CD14-positive monocyte (primary cell): ENCODE measurements at regions not wholly inside any gene's neighbourhood (a gene's known extent, or its start where the extent isn't known, plus 50 kb on each side); places are given as distances from the start of the nearest gene placed in this dataset.

ENCODE experiments used
- DNase-seq, 3 donors: peaks; one replicate each; pipeline ENCODE4 v3.0.0-alpha.2; 2011 to 2022
- H2AFZ ChIP-seq: 2 replicates; pipeline ENCODE4 v1.6.0; 2012; ENCODE audit warnings: mild to moderate bottlenecking, low read depth, low read length, inconsistent platforms; ENCODE audit not compliant: insufficient read depth, poor library complexity, severe bottlenecking
- H3K27ac ChIP-seq, 2 donors: 1 replicate in 1 of 2; 2 replicates in 1 of 2; pipeline ENCODE4 v1.5.1; 2012 to 2013; ENCODE audit warnings: low read length in 2 of 2, control low read depth in 1 of 2, inconsistent platforms in 1 of 2, low read depth in 1 of 2, mild to moderate bottlenecking in 1 of 2
- H3K27me3 ChIP-seq, 2 donors: one replicate each; pipeline versions ENCODE4 v1.6.0 to v1.6.1; 2011 to 2013; ENCODE audit warnings: low read length in 2 of 2; ENCODE audit not compliant: control insufficient read depth in 2 of 2, insufficient read depth in 2 of 2
- H3K36me3 ChIP-seq, 2 donors: replicated peaks in 1 of 2; 1 replicate in 1 of 2; 2 replicates in 1 of 2; pipeline versions ENCODE4 v1.5.1 to v1.6.1; 2012 to 2013; ENCODE audit warnings: low read length in 2 of 2, control low read depth in 1 of 2, inconsistent platforms in 1 of 2, mild to moderate bottlenecking in 1 of 2; ENCODE audit not compliant: insufficient read depth in 2 of 2, control insufficient read depth in 1 of 2
- H3K4me1 ChIP-seq, 2 donors: 1 replicate in 1 of 2; 2 replicates in 1 of 2; pipeline versions ENCODE4 v1.5.1 to v1.6.1; 2012 to 2013; ENCODE audit warnings: low read length in 2 of 2, control low read depth in 1 of 2, inconsistent platforms in 1 of 2, mild to moderate bottlenecking in 1 of 2, moderate library complexity in 1 of 2; ENCODE audit not compliant: insufficient read depth in 2 of 2, control insufficient read depth in 1 of 2
- H3K4me2 ChIP-seq: replicated peaks from 2 replicates; pipeline ENCODE3; 2012; ENCODE audit warnings: low read length, moderate library complexity, mild to moderate bottlenecking; ENCODE audit not compliant: poor library complexity, severe bottlenecking; ENCODE audit errors: extremely low read depth
- H3K4me3 ChIP-seq, 3 experiments: fragments of 200-600 bp in 1 of 3; sonication (generic) in 1 of 3; replicated peaks in 1 of 3; 1 replicate in 2 of 3; 2 replicates in 1 of 3; pipeline ENCODE4 v1.5.1; 2011 to 2013; ENCODE audit warnings: low read length in 3 of 3, mild to moderate bottlenecking in 3 of 3, control low read depth in 2 of 3, low read depth in 2 of 3, inconsistent platforms in 1 of 3, moderate library complexity in 1 of 3
- H3K79me2 ChIP-seq: 2 replicates; pipeline ENCODE4 v1.6.0; 2012; ENCODE audit warnings: mild to moderate bottlenecking, control low read depth, inconsistent platforms, low read length, moderate library complexity; ENCODE audit not compliant: insufficient read depth
- H3K9ac ChIP-seq: 2 replicates; pipeline ENCODE4 v1.6.0; 2017; ENCODE audit warnings: low read length, mild to moderate bottlenecking; ENCODE audit not compliant: insufficient read depth, poor library complexity, severe bottlenecking
- H3K9me3 ChIP-seq, 2 donors: replicated peaks in 1 of 2; 1 replicate in 1 of 2; 2 replicates in 1 of 2; pipeline versions ENCODE4 v1.5.1 to v1.6.1; 2012 to 2013; ENCODE audit warnings: low read length in 2 of 2, control low read depth in 1 of 2; ENCODE audit not compliant: control insufficient read depth in 1 of 2, insufficient read depth in 1 of 2
- H4K20me1 ChIP-seq: 2 replicates; pipeline ENCODE4 v1.6.0; 2012; ENCODE audit warnings: mild to moderate bottlenecking, low read length, control low read depth, moderate library complexity; ENCODE audit not compliant: insufficient read depth
- H3K27ac Mint-ChIP-seq, 7 donors: one replicate each; pipeline ENCODE4 v1.8.0; 2020; ENCODE audit warnings: mild to moderate bottlenecking in 7 of 7, mixed read lengths in 7 of 7, moderate library complexity in 6 of 7, inconsistent platforms in 2 of 7
- H3K27me3 Mint-ChIP-seq, 3 donors: one replicate each; pipeline ENCODE4 v1.8.0; 2021 to 2022; ENCODE audit warnings: low read depth in 3 of 3, mild to moderate bottlenecking in 3 of 3, mixed read lengths in 3 of 3, moderate library complexity in 3 of 3, inconsistent platforms in 1 of 3
- H3K36me3 Mint-ChIP-seq, 2 donors: one replicate each; pipeline ENCODE4 v1.8.0; 2020; ENCODE audit warnings: mixed read lengths in 2 of 2, inconsistent platforms in 1 of 2, mild to moderate bottlenecking in 1 of 2
- H3K4me1 Mint-ChIP-seq: one replicate; pipeline ENCODE4 v1.8.0; 2020; ENCODE audit warnings: mild to moderate bottlenecking, mixed read lengths
- H3K4me3 Mint-ChIP-seq, 2 donors: one replicate each; pipeline ENCODE4 v1.8.0; 2020; ENCODE audit warnings: mild to moderate bottlenecking in 2 of 2, mixed read lengths in 2 of 2, moderate library complexity in 1 of 2
- H3K9me3 Mint-ChIP-seq, 7 donors: one replicate each; pipeline ENCODE4 v1.8.0; 2020 to 2022; ENCODE audit warnings: mixed read lengths in 7 of 7, mild to moderate bottlenecking in 6 of 7, moderate library complexity in 6 of 7, inconsistent platforms in 2 of 7
- WGBS: methylation state at CpG from one replicate; pipeline ENCODE4 v1.1.5; 2013; ENCODE audit warnings: missing lambda C conversion rate; ENCODE audit not compliant: insufficient coverage; 5-methylcytosine and 5-hydroxymethylcytosine counted together
- intact Hi-C, 2 donors: fragments of 100-400 bp; cut with micrococcal nuclease; formaldehyde crosslinking; loops; one replicate each; pipeline versions ENCODE4 v1.15.0 to v1.15.1; 2023
- TF ChIP-seq, protein P1 (sequence below): fragments of 200-600 bp; IDR thresholded peaks from one replicate; pipeline ENCODE4 v1.8.0; 2022; ENCODE audit warnings: antibody characterized with exemption, mild to moderate bottlenecking

- H4K20me1 ChIP-seq: no peaks in the 10 kb centered on the region
- no peak overlapping the region for H3K4me3 ChIP-seq
- H3K79me2 ChIP-seq: no peaks in the 10 kb centered on the region
- H2AFZ ChIP-seq: no peak overlapping the region
- no peaks in the 10 kb centered on the region for H3K9me3 ChIP-seq
- Mint-ChIP-seq H3K27me3 (peaks cover 0 to 2% (median 2%) of the 10 kb centered on the region in 3 donors), H3K36me3 (peaks cover 1 to 4% of the 10 kb centered on the region in 2 donors), H3K4me3 (no peak overlapping the region), H3K9me3 (peaks cover 0 to 2% (median 0%) of the 10 kb centered on the region in 7 donors), H3K4me1 (peaks cover 59% of the 10 kb centered on the region), H3K27ac (peak overlapping the region; percentile 19 to 69 (median 47))
- intact Hi-C loops: loop anchor here (5.0 to 10.0 kb wide), 3 partner anchors 47 to 75 kb away; partner anchors contain the start of gene ACSL1 (in 1 of the 2)
- 80% methylated on average over 8 of the region's 9 CpGs for WGBS
- peak in 2 of 3 donors; percentile 9 to 64 for DNase-seq
- H3K27ac ChIP-seq: no peak overlapping the region
- H3K4me1 ChIP-seq: peaks cover 52 to 58% of the 10 kb centered on the region in 2 donors
- no peak overlapping the region for H3K4me2 ChIP-seq
- no peaks in the 10 kb centered on the region for H3K36me3 ChIP-seq
- no peak overlapping the region for H3K9ac ChIP-seq
- H3K27me3 ChIP-seq: no peaks in the 10 kb centered on the region
- TF ChIP-seq, protein P1, sequence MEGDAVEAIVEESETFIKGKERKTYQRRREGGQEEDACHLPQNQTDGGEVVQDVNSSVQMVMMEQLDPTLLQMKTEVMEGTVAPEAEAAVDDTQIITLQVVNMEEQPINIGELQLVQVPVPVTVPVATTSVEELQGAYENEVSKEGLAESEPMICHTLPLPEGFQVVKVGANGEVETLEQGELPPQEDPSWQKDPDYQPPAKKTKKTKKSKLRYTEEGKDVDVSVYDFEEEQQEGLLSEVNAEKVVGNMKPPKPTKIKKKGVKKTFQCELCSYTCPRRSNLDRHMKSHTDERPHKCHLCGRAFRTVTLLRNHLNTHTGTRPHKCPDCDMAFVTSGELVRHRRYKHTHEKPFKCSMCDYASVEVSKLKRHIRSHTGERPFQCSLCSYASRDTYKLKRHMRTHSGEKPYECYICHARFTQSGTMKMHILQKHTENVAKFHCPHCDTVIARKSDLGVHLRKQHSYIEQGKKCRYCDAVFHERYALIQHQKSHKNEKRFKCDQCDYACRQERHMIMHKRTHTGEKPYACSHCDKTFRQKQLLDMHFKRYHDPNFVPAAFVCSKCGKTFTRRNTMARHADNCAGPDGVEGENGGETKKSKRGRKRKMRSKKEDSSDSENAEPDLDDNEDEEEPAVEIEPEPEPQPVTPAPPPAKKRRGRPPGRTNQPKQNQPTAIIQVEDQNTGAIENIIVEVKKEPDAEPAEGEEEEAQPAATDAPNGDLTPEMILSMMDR: no peak
Measured at GRCh38 chr4:184899261-184900134, 73.7 kb upstream of the ACSL1 start.

GRCh38 chr4:184900184-184900583 is 74.4 kb upstream of the ACSL1 start:
- H3K79me2 ChIP-seq: no peaks in the 10 kb centered on the region
- Mint-ChIP-seq H3K27ac (peak overlapping the region in 1 of 7 donors; percentile 19), H3K36me3 (peaks cover 0 to 4% of the 10 kb centered on the region in 2 donors), H3K27me3 (peaks cover 0 to 2% (median 2%) of the 10 kb centered on the region in 3 donors), H3K9me3 (peaks cover 0 to 1% (median 0%) of the 10 kb centered on the region in 7 donors), H3K4me1 (peaks cover 52% of the 10 kb centered on the region), H3K4me3 (no peak overlapping the region)
- no peaks in the 10 kb centered on the region for H3K36me3 ChIP-seq
- no CpG with 5 or more reads among the region's 6 CpGs for WGBS
- no peaks in the 10 kb centered on the region for H3K9me3 ChIP-seq
- intact Hi-C loops: loop anchor here in 1 of 2 donors (10.0 kb wide), 1 partner anchor 55 kb away; no protein-coding TSS in a partner anchor
- H3K4me3 ChIP-seq: no peak overlapping the region
- peaks cover 45 to 52% of the 10 kb centered on the region in 2 donors for H3K4me1 ChIP-seq
- H4K20me1 ChIP-seq: no peaks in the 10 kb centered on the region
- no peak overlapping the region for H3K4me2 ChIP-seq
- H3K9ac ChIP-seq: no peak overlapping the region
- TF ChIP-seq, protein P1: no peak
- no peak overlapping the region for H2AFZ ChIP-seq
- peak in 1 of 3 donors; percentile 27 for DNase-seq
- no peak overlapping the region for H3K27ac ChIP-seq
- H3K27me3 ChIP-seq: no peaks in the 10 kb centered on the region
